ENCODE measurements at regions not wholly inside any gene's neighbourhood (a gene's known extent, or its start where the extent isn't known, plus 50 kb on each side); places are given as distances from the start of the nearest gene placed in this dataset.

DNA sequence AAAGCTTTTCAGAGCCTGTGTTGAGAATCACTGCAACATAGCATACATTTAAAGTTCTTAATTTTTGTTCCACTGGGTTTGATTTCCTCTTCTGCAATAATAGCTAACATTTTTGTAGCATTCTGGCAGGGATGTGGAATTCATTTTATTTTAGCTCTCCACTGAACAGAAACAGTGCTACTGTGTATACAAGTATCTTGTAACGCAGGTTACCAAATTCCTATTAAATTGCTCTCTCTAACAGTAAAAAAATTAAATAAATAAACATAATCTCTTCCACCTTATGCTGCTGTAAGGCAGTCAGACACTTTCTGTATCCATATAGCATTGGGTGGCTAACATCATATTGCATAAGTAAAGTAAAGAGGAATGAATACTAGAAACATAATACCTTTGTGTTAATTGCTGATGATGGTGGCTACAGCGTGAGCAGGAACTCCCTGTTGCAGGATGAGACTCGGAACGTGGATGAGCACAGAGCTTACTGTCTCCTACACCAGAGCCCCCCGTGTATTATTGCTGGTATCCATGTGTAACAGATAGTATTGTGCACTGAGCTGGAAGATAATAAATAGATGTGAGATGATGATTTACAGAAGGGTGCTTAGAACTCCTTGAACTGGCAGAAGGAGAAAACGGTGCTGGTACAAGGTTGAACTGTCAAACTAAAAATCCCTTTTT, 276.9 kb upstream of the SNX7 start:
- Mint-ChIP-seq H3K9me3 (no peaks in the 10 kb centered on the region), H3K36me3 (no peaks in the 10 kb centered on the region)
- no peak for DNase-seq (ENCODE audit: low spot score in 2 of 2, unreplicated experiment in 2 of 2)

DNA sequence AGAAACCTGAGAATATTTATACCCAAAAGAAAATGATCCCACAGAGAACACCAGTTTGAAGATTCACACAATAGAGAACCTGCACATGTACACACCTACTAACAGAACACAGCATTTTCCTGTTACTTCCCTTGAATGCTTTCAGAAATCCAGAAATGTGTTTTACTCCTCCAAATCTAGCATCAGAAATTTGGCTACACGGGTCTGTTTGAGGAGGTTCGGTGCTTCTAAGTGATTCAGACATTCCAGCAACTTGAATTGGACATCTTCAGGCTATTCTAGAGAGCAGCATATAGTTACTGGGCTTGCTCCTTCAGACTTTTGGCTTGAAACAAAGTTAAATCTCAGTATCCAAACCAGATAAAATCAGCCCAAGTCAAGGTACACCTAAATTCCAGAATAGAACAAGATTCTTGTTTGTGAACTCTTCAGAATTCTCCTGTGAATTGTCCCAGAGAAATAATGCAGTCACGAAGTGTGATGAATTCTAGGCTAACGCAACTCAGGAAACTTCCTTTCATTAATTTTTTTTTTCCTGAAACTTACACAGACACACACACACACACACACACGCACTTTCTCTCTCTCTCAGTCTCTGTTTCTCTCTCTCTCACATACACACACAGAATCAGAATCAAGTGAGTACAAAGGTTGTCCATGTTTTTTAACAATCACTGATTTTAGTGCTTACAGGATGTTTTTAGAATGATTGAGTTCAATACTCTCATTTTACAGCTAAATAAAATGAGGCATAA, 278.4 kb upstream of the SNX7 start:
- Mint-ChIP-seq H3K27me3 (ENCODE audit: low read depth) (no peaks in the 10 kb centered on the region), H3K4me3 (no peak overlapping the region), H3K9me3 (no peaks in the 10 kb centered on the region), H3K36me3 (no peaks in the 10 kb centered on the region), H3K4me1 (peaks cover 24% of the 10 kb centered on the region), H3K27ac (no peak overlapping the region)
- TF ChIP-seq, protein P1, sequence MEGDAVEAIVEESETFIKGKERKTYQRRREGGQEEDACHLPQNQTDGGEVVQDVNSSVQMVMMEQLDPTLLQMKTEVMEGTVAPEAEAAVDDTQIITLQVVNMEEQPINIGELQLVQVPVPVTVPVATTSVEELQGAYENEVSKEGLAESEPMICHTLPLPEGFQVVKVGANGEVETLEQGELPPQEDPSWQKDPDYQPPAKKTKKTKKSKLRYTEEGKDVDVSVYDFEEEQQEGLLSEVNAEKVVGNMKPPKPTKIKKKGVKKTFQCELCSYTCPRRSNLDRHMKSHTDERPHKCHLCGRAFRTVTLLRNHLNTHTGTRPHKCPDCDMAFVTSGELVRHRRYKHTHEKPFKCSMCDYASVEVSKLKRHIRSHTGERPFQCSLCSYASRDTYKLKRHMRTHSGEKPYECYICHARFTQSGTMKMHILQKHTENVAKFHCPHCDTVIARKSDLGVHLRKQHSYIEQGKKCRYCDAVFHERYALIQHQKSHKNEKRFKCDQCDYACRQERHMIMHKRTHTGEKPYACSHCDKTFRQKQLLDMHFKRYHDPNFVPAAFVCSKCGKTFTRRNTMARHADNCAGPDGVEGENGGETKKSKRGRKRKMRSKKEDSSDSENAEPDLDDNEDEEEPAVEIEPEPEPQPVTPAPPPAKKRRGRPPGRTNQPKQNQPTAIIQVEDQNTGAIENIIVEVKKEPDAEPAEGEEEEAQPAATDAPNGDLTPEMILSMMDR (IDR thresholded peaks at IDR 0.05; ENCODE audit: unreplicated experiment), result no peak
- no peak for DNase-seq (ENCODE audit: low spot score in 2 of 2, unreplicated experiment in 2 of 2)

More for the DNA sequence above, 276.9 kb upstream of the SNX7 start:
- no peak overlapping the region for H3K4me3 Mint-ChIP-seq
- TF ChIP-seq, protein P1 (IDR thresholded peaks at IDR 0.05; ENCODE audit: unreplicated experiment), result no peak
- peak overlapping the region; percentile 17 for H3K27ac Mint-ChIP-seq
- peaks cover 27% of the 10 kb centered on the region for H3K4me1 Mint-ChIP-seq
- H3K27me3 Mint-ChIP-seq (ENCODE audit: low read depth), result no peaks in the 10 kb centered on the region

DNA sequence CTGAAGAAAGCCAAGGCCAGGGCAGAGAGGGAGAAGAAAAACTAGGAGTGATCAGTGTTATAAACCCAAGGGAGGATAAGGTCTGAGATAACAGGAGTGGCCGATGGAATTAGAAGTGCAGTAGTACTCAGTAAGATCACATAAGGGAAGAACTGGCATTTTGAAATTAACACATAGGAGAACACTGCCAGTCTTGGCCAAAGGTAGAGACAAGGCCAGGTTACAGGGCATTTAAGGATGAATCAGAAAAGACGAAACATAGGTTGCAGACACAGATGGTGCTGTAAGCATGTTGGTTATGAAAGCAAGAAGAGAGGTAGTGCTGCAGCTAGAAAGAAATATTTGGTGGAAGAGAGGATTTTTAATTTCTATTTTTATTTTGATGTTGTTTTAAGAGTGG, 278.9 kb upstream of the SNX7 start:
- no peaks in the 10 kb centered on the region for H3K27me3 Mint-ChIP-seq (ENCODE audit: low read depth)
- peaks cover 22% of the 10 kb centered on the region for H3K4me1 Mint-ChIP-seq
- H3K4me3 Mint-ChIP-seq, result no peak overlapping the region
- H3K27ac Mint-ChIP-seq, result no peak overlapping the region
- TF ChIP-seq, protein P1 (IDR thresholded peaks at IDR 0.05; ENCODE audit: unreplicated experiment), result no peak
- no peaks in the 10 kb centered on the region for H3K9me3 Mint-ChIP-seq
- no peak for DNase-seq (ENCODE audit: low spot score in 2 of 2, unreplicated experiment in 2 of 2)
- no peaks in the 10 kb centered on the region for H3K36me3 Mint-ChIP-seq

DNA sequence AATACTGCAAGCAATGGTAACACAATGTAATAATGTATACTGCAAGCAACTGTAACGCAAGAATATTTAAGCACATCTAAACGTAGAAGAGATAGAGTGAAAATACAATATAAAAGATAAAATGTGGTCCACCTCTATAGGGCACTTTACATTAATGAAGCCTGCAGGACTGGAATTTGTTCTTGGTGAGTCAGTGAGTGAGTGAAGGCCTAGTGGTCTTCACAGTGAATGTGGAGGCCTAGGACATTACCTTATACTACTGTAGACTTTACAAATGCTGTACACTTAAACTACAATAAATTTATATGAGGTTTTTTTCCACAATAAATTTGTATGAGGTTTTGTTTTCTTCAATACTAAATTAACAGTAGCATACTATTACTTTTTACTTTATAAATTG, 287.4 kb upstream of the SNX7 start:
- Mint-ChIP-seq H3K27me3 (ENCODE audit: low read depth) (no peaks in the 10 kb centered on the region), H3K4me1 (no peaks in the 10 kb centered on the region)

DNA sequence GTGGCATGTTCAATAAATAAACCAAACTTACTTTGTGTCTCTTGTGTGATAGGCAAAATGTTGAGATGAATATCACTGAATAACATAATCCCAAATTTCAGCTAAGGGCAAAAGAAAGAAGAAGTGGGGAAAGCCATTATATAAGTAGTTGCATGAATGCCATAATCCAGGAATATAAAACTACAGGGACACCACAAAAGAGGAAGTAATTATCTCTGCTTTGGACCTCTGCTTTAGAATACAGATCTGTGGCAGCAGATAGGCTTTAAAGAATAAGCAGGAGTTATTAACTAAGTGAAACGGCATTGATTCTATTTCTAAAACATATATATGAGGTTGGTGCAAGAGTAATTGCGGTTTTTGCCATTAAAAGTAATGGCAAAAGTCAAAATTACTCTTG, 288.5 kb upstream of the SNX7 start:
- H3K27ac Mint-ChIP-seq, result no peak overlapping the region
- no peaks in the 10 kb centered on the region for H3K4me1 Mint-ChIP-seq
- no peak for DNase-seq (ENCODE audit: low spot score in 2 of 2, unreplicated experiment in 2 of 2)
- H3K36me3 Mint-ChIP-seq, result no peaks in the 10 kb centered on the region
- no peaks in the 10 kb centered on the region for H3K27me3 Mint-ChIP-seq (ENCODE audit: low read depth)
- no peak overlapping the region for H3K4me3 Mint-ChIP-seq
- no peaks in the 10 kb centered on the region for H3K9me3 Mint-ChIP-seq
- TF ChIP-seq, protein P1 (IDR thresholded peaks at IDR 0.05; ENCODE audit: unreplicated experiment), result no peak

More for the DNA sequence above, 287.4 kb upstream of the SNX7 start:
- no peaks in the 10 kb centered on the region for H3K36me3 Mint-ChIP-seq
- H3K27ac Mint-ChIP-seq, result no peak overlapping the region
- no peak overlapping the region for H3K4me3 Mint-ChIP-seq
- TF ChIP-seq, protein P1 (IDR thresholded peaks at IDR 0.05; ENCODE audit: unreplicated experiment), result no peak
- no peaks in the 10 kb centered on the region for H3K9me3 Mint-ChIP-seq
- no peak for DNase-seq (ENCODE audit: low spot score in 2 of 2, unreplicated experiment in 2 of 2)

Measured in mesothelial cell of epicardium (in vitro differentiated cells).